Effector memory CD8-positive, alpha-beta T cell (primary cell): ENCODE measurements at regions not wholly inside any gene's neighbourhood (a gene's known extent, or its start where the extent isn't known, plus 50 kb on each side); places are given as distances from the start of the nearest gene placed in this dataset.

Experiments
- ATAC-seq: fragments of 150-1000 bp; cut with Tn5 transposase; replicated peaks from 2 replicates; pipeline ENCODE4 v1.10.0; 2021; ENCODE audit warnings: mild to moderate bottlenecking, moderate library complexity
- DNase-seq, 3 experiments: peaks; one replicate each; pipeline ENCODE4 v3.0.0; 2021
- H3K27ac Mint-ChIP-seq, 2 donors: one replicate each; pipeline ENCODE4 v1.8.0; 2022; ENCODE audit warnings: mild to moderate bottlenecking in 2 of 2, mixed read lengths in 2 of 2, moderate library complexity in 2 of 2
- H3K27me3 Mint-ChIP-seq, 2 donors: one replicate each; pipeline ENCODE4 v1.8.0; 2022; ENCODE audit warnings: mixed read lengths in 2 of 2
- H3K36me3 Mint-ChIP-seq: one replicate; pipeline ENCODE4 v1.8.0; 2022; ENCODE audit warnings: mild to moderate bottlenecking, moderate library complexity, mixed read lengths; ENCODE audit not compliant: insufficient read depth
- H3K4me1 Mint-ChIP-seq, 2 donors: one replicate each; pipeline ENCODE4 v1.8.0; 2022; ENCODE audit warnings: low read depth in 2 of 2, mixed read lengths in 2 of 2
- H3K4me3 Mint-ChIP-seq, 2 donors: one replicate each; pipeline ENCODE4 v1.8.0; 2022; ENCODE audit warnings: mild to moderate bottlenecking in 2 of 2, mixed read lengths in 2 of 2, moderate library complexity in 2 of 2
- H3K9me3 Mint-ChIP-seq, 2 donors: one replicate each; pipeline ENCODE4 v1.8.0; 2022; ENCODE audit warnings: mixed read lengths in 2 of 2

DNA sequence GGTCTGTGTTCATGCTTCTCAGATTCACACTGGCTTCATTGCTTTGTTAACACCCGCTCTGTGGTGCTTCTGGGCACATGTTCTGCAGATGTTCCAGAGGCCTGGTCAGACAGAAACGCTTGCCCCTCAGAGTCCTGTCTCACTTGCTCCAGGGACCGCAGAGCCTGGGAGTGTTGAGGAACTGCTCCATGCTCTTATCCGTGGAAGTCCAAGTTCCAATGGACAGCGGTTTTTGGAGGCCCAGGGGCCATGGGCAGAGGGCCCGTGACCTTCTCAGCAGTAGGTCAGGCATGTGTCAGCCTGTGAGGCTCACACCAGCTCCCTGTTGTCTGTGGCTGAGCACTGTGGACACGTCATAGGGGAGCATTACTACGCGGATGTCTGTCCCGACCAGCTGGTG lies 364.7 kb upstream of the IRX1 start:
- ATAC-seq = no peak
- Mint-ChIP-seq H3K27ac (no peak overlapping the region), H3K4me3 (no peak overlapping the region), H3K4me1 (no peaks in the 10 kb centered on the region), H3K9me3 (peaks cover 4 to 13% of the 10 kb centered on the region in 2 donors), H3K36me3 (no peaks in the 10 kb centered on the region), H3K27me3 (no peaks in the 10 kb centered on the region)
- no peak for DNase-seq

GRCh38 chr5:3230254-3230653 lies 365.4 kb upstream of the IRX1 start:
- Mint-ChIP-seq H3K4me3 (no peak overlapping the region), H3K27ac (no peak overlapping the region), H3K27me3 (no peaks in the 10 kb centered on the region), H3K9me3 (peaks cover 3 to 14% of the 10 kb centered on the region in 2 donors), H3K4me1 (no peaks in the 10 kb centered on the region), H3K36me3 (no peaks in the 10 kb centered on the region)
- no peak for DNase-seq
- ATAC-seq = no peak

- DNase-seq (no peak), ATAC-seq (no peak)
- Mint-ChIP-seq H3K4me3 (no peak overlapping the region), H3K9me3 (peaks cover 3 to 19% of the 10 kb centered on the region in 2 donors), H3K27me3 (no peaks in the 10 kb centered on the region), H3K36me3 (no peaks in the 10 kb centered on the region), H3K4me1 (peaks cover 0 to 2% of the 10 kb centered on the region in 2 donors), H3K27ac (no peak overlapping the region)
Measured at GRCh38 chr5:3226196-3226920, 369.3 kb upstream of the IRX1 start.

DNA sequence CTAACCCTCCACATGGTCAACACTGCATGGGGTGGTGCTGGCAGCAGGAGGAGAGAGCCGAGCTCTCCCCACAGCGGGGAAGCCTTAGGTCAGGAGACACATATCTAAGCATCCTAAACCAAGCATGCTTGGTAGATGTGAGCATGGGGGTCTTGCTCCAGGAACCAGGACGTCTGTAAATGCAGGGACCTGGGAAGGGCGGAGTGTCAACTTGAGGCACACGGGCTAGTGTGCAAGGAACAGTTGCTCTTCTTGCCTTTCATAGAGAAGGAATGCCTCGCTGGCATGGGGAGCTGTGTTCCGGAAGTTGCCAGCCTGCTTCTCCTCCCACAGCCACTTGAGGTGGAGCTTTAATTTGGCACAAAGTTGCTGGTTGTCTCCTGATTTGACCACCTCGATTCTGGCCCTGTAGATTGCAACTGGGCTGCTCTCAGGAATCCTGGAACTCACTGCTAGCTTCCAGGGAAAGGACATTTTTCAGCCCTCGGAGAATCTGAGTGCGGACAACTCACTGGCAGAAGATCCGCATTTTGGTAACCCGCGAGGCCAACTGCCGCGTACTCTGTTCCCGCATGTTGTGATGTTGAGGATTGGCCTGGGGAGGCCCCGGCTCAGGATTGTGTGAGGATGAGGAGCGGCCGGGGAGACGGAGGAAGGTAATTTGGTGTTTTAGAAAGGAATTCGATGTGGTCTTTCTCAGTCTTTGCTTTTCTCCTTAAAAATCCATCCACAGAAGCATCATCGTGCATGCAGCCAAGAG lies 370.3 kb upstream of the IRX1 start:
- no peak for DNase-seq
- H3K27ac Mint-ChIP-seq = no peak overlapping the region
- H3K27me3 Mint-ChIP-seq = no peaks in the 10 kb centered on the region
- no peak overlapping the region for H3K4me3 Mint-ChIP-seq
- ATAC-seq = no peak
- peaks cover 0 to 2% of the 10 kb centered on the region in 2 donors for H3K4me1 Mint-ChIP-seq
- peaks cover 3 to 19% of the 10 kb centered on the region in 2 donors for H3K9me3 Mint-ChIP-seq
- H3K36me3 Mint-ChIP-seq = no peaks in the 10 kb centered on the region

GRCh38 chr5:3222924-3223323 lies 372.7 kb upstream of the IRX1 start:
- DNase-seq = no peak
- no peak for ATAC-seq
- peaks cover 0 to 2% of the 10 kb centered on the region in 2 donors for H3K4me1 Mint-ChIP-seq

GRCh38 chr5:3221432-3221831 lies 374.2 kb upstream of the IRX1 start:
- Mint-ChIP-seq H3K4me1 (peaks cover 0 to 2% of the 10 kb centered on the region in 2 donors), H3K9me3 (peaks cover 2 to 11% of the 10 kb centered on the region in 2 donors), H3K4me3 (no peak overlapping the region), H3K27me3 (no peaks in the 10 kb centered on the region), H3K36me3 (no peaks in the 10 kb centered on the region), H3K27ac (no peak overlapping the region)
- ATAC-seq (no peak), DNase-seq (no peak)

More at GRCh38 chr5:3222924-3223323, 372.7 kb upstream of the IRX1 start:
- Mint-ChIP-seq H3K4me3 (no peak overlapping the region), H3K27ac (no peak overlapping the region), H3K27me3 (no peaks in the 10 kb centered on the region), H3K9me3 (peaks cover 3 to 19% of the 10 kb centered on the region in 2 donors), H3K36me3 (no peaks in the 10 kb centered on the region)

GRCh38 chr5:3220638-3221288 lies 374.9 kb upstream of the IRX1 start:
- DNase-seq = no peak
- ATAC-seq = no peak
- no peak overlapping the region for H3K4me3 Mint-ChIP-seq
- H3K9me3 Mint-ChIP-seq = peaks cover 4 to 15% of the 10 kb centered on the region in 2 donors
- peaks cover 0 to 2% of the 10 kb centered on the region in 2 donors for H3K4me1 Mint-ChIP-seq
- H3K27me3 Mint-ChIP-seq = no peaks in the 10 kb centered on the region
- no peaks in the 10 kb centered on the region for H3K36me3 Mint-ChIP-seq
- H3K27ac Mint-ChIP-seq = no peak overlapping the region

- no peak for DNase-seq
- peaks cover 0 to 2% of the 10 kb centered on the region in 2 donors for H3K4me1 Mint-ChIP-seq
- H3K36me3 Mint-ChIP-seq = no peaks in the 10 kb centered on the region
- H3K27me3 Mint-ChIP-seq = no peaks in the 10 kb centered on the region
- peaks cover 4 to 10% of the 10 kb centered on the region in 2 donors for H3K9me3 Mint-ChIP-seq
- H3K27ac Mint-ChIP-seq = no peak overlapping the region
- no peak for ATAC-seq
- no peak overlapping the region for H3K4me3 Mint-ChIP-seq
Measured at GRCh38 chr5:3220201-3220600, 375.4 kb upstream of the IRX1 start.

DNA sequence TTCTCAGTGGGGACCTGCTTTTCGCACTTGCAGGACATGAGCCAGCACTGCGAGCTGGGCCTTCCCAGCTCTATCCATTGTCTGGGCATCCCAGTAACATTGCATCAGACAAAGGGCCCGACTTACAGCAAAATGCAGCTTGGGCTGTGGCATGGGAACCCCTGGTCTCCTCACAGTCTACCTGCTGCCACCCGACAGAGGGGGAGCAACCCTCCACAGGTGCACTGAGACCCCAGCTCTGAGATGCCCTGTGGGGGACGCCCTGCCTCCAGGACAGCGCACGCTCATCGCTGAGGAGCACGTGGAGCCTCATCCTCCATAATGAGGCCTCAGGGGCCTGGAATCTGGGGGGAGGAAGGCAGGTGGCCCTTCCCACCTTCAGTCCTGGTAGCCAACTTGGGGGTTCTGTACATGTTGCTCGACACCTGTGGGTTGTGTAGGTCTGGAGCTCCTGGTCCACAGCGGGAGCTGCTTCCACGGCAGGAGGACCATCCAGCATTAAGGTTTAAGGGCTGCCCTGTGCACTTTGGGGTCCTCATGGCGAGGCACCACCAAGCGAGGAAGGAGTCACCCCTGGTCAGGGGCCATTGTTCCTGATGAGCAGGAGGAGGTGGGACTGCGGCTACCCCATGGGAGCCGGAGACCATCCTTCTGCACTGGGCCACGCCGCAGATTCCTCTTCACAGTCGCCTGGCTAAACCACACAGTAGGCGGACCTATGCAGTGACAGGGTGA lies 376.5 kb upstream of the IRX1 start:
- ATAC-seq (no peak), DNase-seq (no peak)
- H3K36me3 Mint-ChIP-seq = no peaks in the 10 kb centered on the region
- no peaks in the 10 kb centered on the region for H3K27me3 Mint-ChIP-seq
- peaks cover 4 to 5% of the 10 kb centered on the region in 2 donors for H3K9me3 Mint-ChIP-seq
- H3K4me3 Mint-ChIP-seq = no peak overlapping the region
- H3K27ac Mint-ChIP-seq = no peak overlapping the region
- no peaks in the 10 kb centered on the region for H3K4me1 Mint-ChIP-seq

- H3K9me3 Mint-ChIP-seq = peaks cover 4 to 5% of the 10 kb centered on the region in 2 donors
- H3K27ac Mint-ChIP-seq = no peak overlapping the region
- no peak for DNase-seq
- no peaks in the 10 kb centered on the region for H3K27me3 Mint-ChIP-seq
- no peaks in the 10 kb centered on the region for H3K36me3 Mint-ChIP-seq
- no peak overlapping the region for H3K4me3 Mint-ChIP-seq
- ATAC-seq = no peak
- H3K4me1 Mint-ChIP-seq = no peaks in the 10 kb centered on the region
Measured at GRCh38 chr5:3217771-3218495, 377.7 kb upstream of the IRX1 start.

DNA sequence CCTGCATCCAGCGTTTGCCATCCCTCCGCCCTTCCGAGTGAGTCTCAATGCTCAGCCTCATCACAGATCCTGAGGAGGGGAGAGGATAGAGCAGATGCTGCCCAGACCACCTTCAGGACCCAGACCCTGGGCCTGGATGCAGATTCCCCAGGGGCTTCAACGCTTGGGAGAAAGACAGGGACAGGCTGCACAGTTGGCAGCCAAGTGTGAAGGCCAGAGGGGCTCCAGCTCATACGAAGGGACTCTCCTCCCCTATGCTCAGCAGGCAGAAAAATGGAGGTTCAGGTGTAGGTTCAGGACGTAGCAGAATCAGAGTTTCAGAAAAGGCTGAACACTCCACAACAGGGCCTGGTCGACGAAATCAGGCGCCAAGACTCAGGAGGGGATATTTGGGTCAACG lies 378.5 kb upstream of the IRX1 start:
- DNase-seq (no peak), ATAC-seq (no peak)
- no peaks in the 10 kb centered on the region for H3K36me3 Mint-ChIP-seq
- no peaks in the 10 kb centered on the region for H3K4me1 Mint-ChIP-seq
- H3K27ac Mint-ChIP-seq = no peak overlapping the region
- H3K27me3 Mint-ChIP-seq = no peaks in the 10 kb centered on the region
- peaks cover 4 to 5% of the 10 kb centered on the region in 2 donors for H3K9me3 Mint-ChIP-seq
- H3K4me3 Mint-ChIP-seq = no peak overlapping the region

GRCh38 chr5:3216386-3216785 lies 379.2 kb upstream of the IRX1 start:
- Mint-ChIP-seq H3K36me3 (no peaks in the 10 kb centered on the region), H3K27ac (no peak overlapping the region), H3K27me3 (no peaks in the 10 kb centered on the region), H3K4me1 (no peaks in the 10 kb centered on the region), H3K4me3 (no peak overlapping the region), H3K9me3 (peaks cover 4 to 5% of the 10 kb centered on the region in 2 donors)
- ATAC-seq = no peak
- DNase-seq = no peak
